Mucosa of rectum (tissue), 2 donors: ENCODE measurements at regions not wholly inside any gene's neighbourhood (a gene's known extent, or its start where the extent isn't known, plus 50 kb on each side); places are given as distances from the start of the nearest gene placed in this dataset.

Experiments
- H3K27ac ChIP-seq, 2 donors: one replicate each; pipeline ENCODE4 v1.7.0; 2013; ENCODE audit warnings: inconsistent platforms in 2 of 2, low read depth in 2 of 2, low read length in 2 of 2
- H3K27me3 ChIP-seq, 2 donors: one replicate each; pipeline ENCODE4 v1.7.0; 2013; ENCODE audit warnings: low read length in 2 of 2; ENCODE audit not compliant: control insufficient read depth in 2 of 2, insufficient read depth in 2 of 2
- H3K36me3 ChIP-seq, 2 donors: one replicate each; pipeline ENCODE4 v1.7.0; 2013; ENCODE audit warnings: low read length in 2 of 2; ENCODE audit not compliant: control insufficient read depth in 2 of 2, insufficient read depth in 2 of 2
- H3K4me1 ChIP-seq, 2 donors: one replicate each; pipeline ENCODE4 v1.7.0; 2013; ENCODE audit warnings: low read length in 2 of 2, mild to moderate bottlenecking in 1 of 2; ENCODE audit not compliant: control insufficient read depth in 2 of 2, insufficient read depth in 2 of 2
- H3K4me3 ChIP-seq, 2 donors: one replicate each; pipeline ENCODE4 v1.7.0; 2013; ENCODE audit warnings: low read length in 2 of 2
- H3K9ac ChIP-seq, 2 donors: one replicate each; pipeline ENCODE4 v1.7.0; 2013; ENCODE audit warnings: low read length in 2 of 2, low read depth in 1 of 2, mild to moderate bottlenecking in 1 of 2
- H3K9me3 ChIP-seq, 2 donors: one replicate each; pipeline ENCODE4 v1.7.0; 2013; ENCODE audit warnings: low read length in 2 of 2; ENCODE audit not compliant: control insufficient read depth in 2 of 2
- donor health status: healthy.
- donor health status: Normal muscosa, but diverticular disease.

DNA sequence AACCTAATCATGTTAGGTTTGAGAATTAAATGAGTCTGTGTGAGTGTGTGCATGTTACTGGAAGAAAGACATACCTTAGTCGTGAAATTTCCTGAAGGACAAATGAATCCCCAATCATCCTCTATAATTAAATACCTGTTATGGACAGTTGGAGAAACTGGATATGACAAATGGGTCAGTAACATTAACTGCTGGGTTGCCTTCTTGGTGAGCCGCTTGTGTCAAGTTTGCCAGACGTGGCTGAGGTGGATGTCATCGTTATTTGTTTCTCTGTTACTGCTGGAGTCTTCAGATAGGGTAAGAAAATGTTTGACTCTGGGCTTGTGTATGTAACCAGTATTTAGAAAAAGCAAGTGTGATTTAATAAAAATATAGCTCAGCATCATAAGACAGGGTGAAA is 131.6 kb downstream of the CAND1 start:
- Histone ChIP-seq H3K9me3 (peaks cover 0 to 4% of the 10 kb centered on the region in 2 donors), H3K4me3 (no peak overlapping the region), H3K4me1 (no peaks in the 10 kb centered on the region), H3K27ac (no peak overlapping the region), H3K36me3 (no peaks in the 10 kb centered on the region), H3K9ac (no peak overlapping the region), H3K27me3 (no peaks in the 10 kb centered on the region)

DNA sequence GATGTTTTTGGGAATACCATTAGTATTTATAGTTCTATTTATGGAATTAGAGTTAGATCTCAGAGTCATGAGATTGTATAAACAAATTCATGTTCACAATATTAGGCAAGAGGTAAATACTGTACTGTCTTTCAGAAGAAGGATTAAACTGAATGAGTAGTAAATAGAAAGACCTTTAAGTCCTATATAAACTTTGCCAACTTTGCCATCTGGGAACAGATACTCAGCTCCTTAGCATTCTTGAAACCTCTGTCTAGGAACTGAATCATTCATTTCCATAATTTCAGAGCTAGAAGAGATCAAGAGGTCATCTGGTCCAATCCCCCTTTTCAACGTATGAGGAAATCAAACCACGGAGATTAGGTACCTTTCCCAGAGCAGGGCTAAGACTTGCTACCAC is 141.1 kb downstream of the CAND1 start:
- Histone ChIP-seq H3K36me3 (no peaks in the 10 kb centered on the region), H3K9me3 (no peaks in the 10 kb centered on the region), H3K27me3 (no peaks in the 10 kb centered on the region), H3K9ac (no peak overlapping the region), H3K27ac (no peak overlapping the region), H3K4me1 (peaks cover 4 to 7% of the 10 kb centered on the region in 2 donors), H3K4me3 (peak overlapping the region in 1 of 2 donors; percentile 20)

DNA sequence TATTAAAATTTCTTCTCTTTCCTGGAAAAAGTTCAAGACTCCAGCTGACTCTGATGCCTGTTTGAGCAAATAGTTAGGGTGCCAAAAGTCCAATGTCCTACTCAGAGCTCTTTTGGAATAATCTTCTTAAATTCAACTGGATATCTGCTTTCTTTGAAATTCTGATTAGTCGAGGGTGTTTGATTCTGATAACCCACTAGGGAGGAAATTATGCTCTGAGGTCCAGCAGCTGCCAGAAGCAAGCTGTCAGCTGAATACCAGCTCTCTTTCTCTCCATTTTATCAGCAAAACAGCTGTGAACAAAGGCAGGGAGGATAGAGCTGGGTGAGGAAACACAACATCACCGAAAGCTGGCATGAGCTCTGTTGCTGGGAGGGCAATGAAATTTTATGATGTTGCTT is 141.5 kb downstream of the CAND1 start:
- peak overlapping the region; percentile 27 to 34 for H3K27ac ChIP-seq
- H3K4me3 ChIP-seq: peak overlapping the region in 1 of 2 donors; percentile 20
- H3K27me3 ChIP-seq: no peaks in the 10 kb centered on the region
- H3K36me3 ChIP-seq: no peaks in the 10 kb centered on the region
- no peaks in the 10 kb centered on the region for H3K9me3 ChIP-seq
- H3K4me1 ChIP-seq: peaks cover 4 to 7% of the 10 kb centered on the region in 2 donors
- H3K9ac ChIP-seq: no peak overlapping the region

DNA sequence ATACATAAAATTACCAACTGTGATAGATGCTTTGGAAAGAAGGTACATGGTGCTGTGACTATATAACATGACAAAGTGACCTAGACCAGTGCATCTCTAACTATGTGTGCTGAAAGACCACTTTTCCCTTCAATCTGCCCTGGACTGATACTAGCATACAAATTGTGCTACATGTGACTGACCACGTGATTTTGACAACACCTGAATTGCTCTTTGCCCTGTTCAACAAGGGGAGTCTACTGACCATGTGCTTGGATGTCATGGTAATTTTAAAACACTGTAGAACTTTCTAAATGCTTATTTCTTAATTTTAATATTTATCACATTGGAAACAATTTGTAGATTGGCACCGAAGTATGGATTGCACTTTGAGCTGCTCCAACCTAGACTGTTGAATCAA is 142.4 kb downstream of the CAND1 start:
- no peak overlapping the region for H3K9ac ChIP-seq
- H3K27me3 ChIP-seq: no peaks in the 10 kb centered on the region
- H3K27ac ChIP-seq: no peak overlapping the region
- peaks cover 4 to 7% of the 10 kb centered on the region in 2 donors for H3K4me1 ChIP-seq
- H3K4me3 ChIP-seq: no peak overlapping the region
- H3K36me3 ChIP-seq: no peaks in the 10 kb centered on the region
- no peaks in the 10 kb centered on the region for H3K9me3 ChIP-seq

DNA sequence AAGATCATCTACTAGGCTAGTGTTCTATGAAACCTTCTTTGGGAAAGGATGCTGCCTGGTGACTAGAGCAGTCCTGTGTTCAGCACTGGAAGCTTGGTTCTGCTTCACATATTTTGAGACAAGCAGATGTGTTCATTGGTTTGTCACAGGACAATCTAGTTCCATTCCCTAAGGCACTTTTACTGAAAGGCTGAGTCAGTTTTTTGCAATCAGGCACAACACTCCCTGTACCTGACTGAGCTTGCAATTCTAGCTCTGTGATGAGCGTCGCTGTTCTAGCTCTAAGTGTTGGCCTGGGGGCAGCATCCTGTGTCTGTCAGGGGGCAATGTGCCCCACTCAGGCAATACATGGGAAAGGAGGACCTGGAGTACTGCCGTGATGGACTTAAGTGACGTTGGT is 144.4 kb downstream of the CAND1 start:
- no peak overlapping the region for H3K4me3 ChIP-seq
- H3K4me1 ChIP-seq: peaks cover 4 to 7% of the 10 kb centered on the region in 2 donors
- H3K27me3 ChIP-seq: no peaks in the 10 kb centered on the region
- H3K27ac ChIP-seq: no peak overlapping the region
- no peaks in the 10 kb centered on the region for H3K36me3 ChIP-seq
- no peak overlapping the region for H3K9ac ChIP-seq
- H3K9me3 ChIP-seq: no peaks in the 10 kb centered on the region

DNA sequence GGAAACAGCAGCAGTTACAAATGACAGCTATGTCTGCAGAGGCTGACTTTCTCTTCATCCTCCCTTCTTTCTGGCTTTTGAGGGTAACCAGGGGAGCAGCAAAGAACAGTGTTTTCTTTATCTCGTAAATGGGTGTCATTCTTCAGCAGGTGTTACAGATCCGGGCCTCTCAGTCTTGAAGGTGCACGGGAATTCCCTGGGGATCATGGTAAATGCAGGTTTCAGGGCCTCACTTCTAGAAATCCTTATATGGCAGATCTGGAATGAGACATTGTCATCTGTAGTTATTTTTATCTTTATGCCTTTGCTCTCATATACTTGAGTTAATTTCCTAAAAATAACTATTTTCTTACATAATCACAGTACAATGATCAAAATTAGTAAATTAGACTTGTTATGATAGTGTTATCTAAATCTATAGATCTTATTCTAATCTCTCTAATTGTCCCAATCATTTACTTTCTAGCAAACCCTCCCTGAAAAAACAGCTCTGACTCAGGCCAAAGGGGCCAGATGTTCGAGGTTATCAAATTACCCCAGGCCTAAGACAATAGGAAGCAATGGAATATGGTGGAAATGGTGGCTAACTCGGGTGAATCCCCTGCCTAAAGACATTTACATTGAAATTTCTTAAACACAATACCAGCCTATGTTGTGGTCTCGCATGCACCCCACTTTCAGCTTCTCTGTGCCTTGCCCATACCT is 145.0 kb downstream of the CAND1 start:
- Histone ChIP-seq H3K4me1 (peaks cover 4 to 7% of the 10 kb centered on the region in 2 donors), H3K9me3 (no peaks in the 10 kb centered on the region), H3K4me3 (no peak overlapping the region), H3K27ac (no peak overlapping the region), H3K9ac (no peak overlapping the region), H3K36me3 (no peaks in the 10 kb centered on the region), H3K27me3 (no peaks in the 10 kb centered on the region)

DNA sequence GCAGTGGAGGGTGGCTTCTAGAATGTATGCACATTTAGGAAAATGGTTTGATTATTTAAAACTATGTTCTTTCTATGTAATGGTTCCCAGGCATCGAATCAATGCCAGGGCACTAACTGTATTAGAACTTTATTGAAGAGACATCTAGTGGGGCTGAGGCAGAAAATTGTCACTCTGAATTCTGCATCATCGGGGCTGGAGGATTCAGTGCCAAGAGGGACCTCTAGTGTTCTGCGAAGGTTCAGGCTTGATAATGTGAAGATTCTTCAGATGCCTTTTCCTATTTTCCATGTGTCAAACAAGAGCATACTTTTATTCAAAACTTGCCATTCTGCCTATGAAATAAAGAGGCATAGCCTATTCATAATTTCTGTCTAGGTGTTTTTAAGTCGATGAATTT is 146.3 kb downstream of the CAND1 start:
- H3K9ac ChIP-seq: no peak overlapping the region
- no peaks in the 10 kb centered on the region for H3K27me3 ChIP-seq
- H3K27ac ChIP-seq: no peak overlapping the region
- H3K4me3 ChIP-seq: no peak overlapping the region
- H3K9me3 ChIP-seq: no peaks in the 10 kb centered on the region
- H3K36me3 ChIP-seq: no peaks in the 10 kb centered on the region
- H3K4me1 ChIP-seq: peaks cover 3 to 8% of the 10 kb centered on the region in 2 donors

DNA sequence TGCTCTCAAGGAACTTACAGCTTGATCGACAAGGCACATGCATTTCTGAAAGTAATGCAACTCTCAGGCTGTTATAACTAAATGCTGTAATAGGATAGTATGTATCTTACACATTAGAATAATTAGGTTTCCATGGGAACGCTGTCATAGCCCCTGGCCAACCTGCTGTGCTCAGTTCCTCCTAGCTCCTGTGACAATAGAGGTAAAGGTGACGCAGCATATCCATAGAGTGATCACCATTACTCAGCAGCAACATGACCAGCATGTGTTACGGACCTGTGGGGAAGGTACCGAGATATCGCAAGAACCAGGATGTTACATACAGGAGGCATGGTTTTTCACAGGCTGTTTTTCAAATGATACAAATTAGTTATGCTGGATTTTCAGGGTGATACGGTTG is 150.7 kb downstream of the CAND1 start:
- Histone ChIP-seq H3K36me3 (no peaks in the 10 kb centered on the region), H3K4me1 (peaks cover 0 to 18% of the 10 kb centered on the region in 2 donors), H3K4me3 (no peak overlapping the region), H3K27me3 (no peaks in the 10 kb centered on the region), H3K27ac (no peak overlapping the region), H3K9me3 (no peaks in the 10 kb centered on the region), H3K9ac (no peak overlapping the region)

DNA sequence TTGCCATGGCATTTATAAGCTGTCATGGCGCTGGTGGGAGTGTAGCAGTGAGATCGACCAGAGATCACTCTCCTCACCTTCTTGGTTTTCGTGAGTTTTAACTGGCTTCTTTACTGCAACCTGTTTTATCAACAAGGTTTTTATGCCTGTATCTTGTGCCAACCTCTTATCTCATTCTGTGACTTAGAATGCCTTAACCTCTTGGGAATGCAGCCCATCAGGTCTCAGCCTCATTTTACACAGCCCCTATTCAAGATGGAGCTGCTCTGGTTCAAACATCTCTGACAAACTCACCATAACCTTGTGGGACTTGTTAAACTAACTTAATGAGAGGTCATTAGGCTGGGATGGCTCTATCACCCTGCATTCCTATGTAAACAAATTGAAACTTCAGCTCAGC is 151.3 kb downstream of the CAND1 start:
- H3K36me3 ChIP-seq: no peaks in the 10 kb centered on the region
- H3K9me3 ChIP-seq: no peaks in the 10 kb centered on the region
- H3K4me1 ChIP-seq: peaks cover 0 to 22% of the 10 kb centered on the region in 2 donors
- H3K9ac ChIP-seq: no peak overlapping the region
- no peak overlapping the region for H3K27ac ChIP-seq
- no peaks in the 10 kb centered on the region for H3K27me3 ChIP-seq
- no peak overlapping the region for H3K4me3 ChIP-seq

DNA sequence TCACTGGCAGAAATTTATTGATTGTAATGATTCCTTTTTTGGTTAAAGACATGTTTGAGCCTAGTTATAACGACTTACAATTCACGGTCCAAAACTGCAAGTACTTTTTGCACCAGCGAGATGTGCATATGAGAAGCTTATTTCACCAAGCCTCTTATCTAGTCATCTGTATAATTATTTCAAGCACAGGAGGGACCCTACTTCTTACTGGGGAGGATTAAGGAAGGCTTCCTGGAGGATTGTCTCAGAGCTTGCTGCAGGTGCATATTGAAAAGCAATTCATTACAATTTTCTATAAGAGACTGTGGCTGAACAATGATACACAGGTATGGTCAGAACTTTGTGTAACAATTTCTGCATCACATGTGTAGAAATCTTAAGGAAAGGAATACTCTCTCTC is 152.9 kb downstream of the CAND1 start:
- H3K4me3 ChIP-seq: no peak overlapping the region
- no peaks in the 10 kb centered on the region for H3K36me3 ChIP-seq
- H3K9ac ChIP-seq: no peak overlapping the region
- H3K9me3 ChIP-seq: no peaks in the 10 kb centered on the region
- peaks cover 6 to 38% of the 10 kb centered on the region in 2 donors for H3K4me1 ChIP-seq
- H3K27ac ChIP-seq: no peak overlapping the region
- H3K27me3 ChIP-seq: no peaks in the 10 kb centered on the region
